GM19324 (cell line): ENCODE measurements at regions not wholly inside any gene's neighbourhood (a gene's known extent, or its start where the extent isn't known, plus 50 kb on each side); places are given as distances from the start of the nearest gene placed in this dataset.

Experiments
- ATAC-seq: cut with Tn5 transposase; IDR thresholded peaks from one replicate; pipeline ENCODE4 v1.9.1; 2021; ENCODE audit warnings: mild to moderate bottlenecking, moderate library complexity; ENCODE audit not compliant: unreplicated experiment, low FRiP score

DNA sequence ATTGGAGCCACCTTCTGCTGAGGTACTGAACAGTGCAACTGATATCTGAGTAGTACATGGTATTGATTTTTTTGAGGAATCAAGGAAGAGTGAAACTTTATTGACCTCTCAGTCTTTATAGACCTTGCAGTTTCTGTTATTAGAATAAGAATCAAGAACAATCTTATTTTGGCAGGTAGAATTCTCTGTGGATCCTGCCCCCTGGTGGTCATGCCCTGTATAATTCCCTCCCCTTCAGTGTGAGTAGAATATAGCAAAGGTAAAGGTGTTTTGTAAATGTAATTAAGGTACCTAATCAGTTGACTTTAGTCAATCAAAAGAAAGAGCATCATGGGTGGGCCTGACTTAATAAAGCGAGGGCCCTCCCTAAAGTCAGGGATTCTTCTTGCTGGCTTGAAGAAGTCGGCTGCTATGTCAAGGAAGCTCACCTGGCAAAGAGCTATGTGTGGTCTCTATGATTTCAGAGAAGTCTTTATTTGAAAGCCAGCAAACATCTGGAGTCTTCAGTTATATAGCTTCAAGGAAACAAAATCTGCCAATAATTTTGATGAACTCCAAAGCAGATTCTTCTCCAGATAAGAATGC, 142.8 kb downstream of the LSM5 start:
- no peak for ATAC-seq

DNA sequence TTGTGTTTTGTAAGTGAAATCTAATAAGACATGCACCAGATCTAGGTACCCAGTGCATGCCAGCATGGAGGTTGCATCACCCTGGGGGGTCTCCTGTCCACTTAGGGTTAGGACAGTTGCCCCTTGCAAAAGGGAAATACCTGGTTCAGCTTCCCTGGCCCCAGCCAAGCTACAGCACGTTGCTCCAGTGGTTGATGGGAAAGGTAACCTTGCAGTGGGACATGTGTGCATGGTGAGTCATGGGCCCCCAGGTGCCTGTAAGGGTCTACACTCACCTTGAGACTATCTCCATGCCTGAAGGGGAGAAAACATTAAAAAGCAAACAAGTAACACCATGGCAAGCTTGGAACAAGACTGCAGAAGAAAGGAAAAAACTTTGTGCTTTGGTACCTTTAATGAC, 143.9 kb downstream of the LSM5 start:
- ATAC-seq: no peak

- no peak for ATAC-seq
Measured at GRCh38 chr7:32336726-32337125, 153.5 kb downstream of the LSM5 start.

- ATAC-seq: no peak
Measured at GRCh38 chr7:32335107-32335506, 155.1 kb downstream of the LSM5 start.

DNA sequence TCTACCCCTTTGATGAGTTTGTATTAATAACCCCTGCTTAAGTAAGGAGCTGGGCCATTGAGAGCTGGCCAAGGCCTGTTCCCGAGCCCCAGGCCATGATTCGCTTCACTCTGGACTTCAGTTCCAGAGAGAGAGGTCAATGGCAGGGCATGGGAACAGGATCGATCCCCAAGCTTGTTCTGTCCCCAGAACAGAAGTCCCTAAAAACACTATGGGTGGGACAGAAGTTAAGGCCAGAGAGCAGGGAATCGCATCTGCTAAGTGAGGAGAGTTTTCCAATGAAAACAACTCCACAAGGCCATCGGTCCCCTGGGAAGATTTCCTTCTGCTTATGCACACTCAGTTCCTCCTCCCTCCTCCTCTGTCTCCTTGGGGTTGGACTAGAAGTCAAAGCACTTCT, 159.6 kb downstream of the LSM5 start:
- no peak for ATAC-seq

GRCh38 chr7:32326078-32326477, 164.1 kb downstream of the LSM5 start:
- no peak for ATAC-seq

DNA sequence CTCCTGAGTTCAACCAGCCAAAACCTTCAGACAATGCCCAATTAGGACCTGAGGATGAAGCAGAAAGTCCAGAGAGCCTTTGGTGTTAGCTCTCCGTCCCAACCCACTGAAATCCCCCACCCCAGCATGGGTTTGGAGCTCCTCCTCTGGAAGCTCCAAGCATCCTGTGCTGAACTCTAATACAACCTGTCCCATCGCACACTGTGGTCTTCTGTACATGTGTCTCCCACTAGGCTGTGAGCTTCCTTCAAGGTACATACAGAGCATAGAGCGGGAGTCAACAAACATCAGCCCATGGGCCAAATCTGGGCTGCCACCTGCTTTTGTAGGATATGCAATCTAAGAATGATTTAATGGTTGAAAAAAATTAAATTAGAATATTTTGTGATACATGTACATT, 166.5 kb downstream of the LSM5 start:
- ATAC-seq: no peak

DNA sequence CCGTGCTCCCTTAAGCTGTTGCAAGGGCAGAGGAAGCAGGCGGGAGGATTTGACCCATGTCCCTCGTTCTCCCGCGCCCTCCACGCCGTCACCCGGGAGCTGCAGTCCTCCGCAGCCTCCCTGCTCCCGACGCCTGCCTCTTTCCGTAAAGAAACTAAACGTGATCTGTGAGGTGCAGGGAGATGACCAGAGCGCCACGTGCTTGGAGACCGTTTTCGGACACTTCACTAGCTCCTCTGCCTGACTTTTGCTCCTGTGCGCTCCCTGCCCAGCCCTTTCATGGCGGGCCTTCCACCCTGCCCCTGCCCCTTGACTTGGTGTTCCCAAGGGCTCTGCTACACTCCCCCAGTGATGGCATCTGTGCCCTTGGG, 171.2 kb downstream of the LSM5 start:
- no peak for ATAC-seq

DNA sequence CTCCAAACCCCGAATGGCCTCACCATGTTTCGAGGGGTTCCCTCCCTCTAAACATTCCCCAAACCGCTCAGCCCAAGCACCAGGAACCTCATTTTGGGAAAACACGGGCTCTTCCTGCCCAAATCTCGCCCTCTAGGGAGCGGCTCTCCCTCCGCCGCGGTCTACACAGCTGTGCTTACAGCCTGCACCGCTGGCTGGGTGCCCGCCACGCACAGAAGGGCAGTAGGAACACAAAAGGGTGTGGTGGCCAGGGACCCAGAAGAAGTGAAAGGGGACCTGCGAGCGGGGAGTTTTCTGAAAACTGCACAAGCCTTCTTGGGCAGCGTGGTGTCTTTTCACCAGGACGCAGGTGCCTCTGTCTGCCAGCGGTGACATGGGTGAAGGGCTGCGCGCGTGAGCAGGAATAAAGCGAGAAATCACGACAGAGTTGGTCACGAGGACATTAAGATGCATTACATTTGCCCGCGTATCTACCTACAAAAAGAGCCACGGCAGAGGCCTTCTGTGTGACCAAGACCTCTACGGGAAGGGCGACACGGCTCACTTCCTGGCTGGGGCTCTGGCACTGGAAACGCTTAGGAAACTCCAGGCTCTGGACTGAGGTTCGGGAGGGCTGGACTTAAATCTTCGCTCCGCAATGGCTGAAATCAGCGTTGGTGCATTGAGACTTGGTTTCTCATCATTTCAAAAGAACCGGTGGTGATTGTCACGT, 171.7 kb downstream of the LSM5 start:
- ATAC-seq: no peak

- no peak for ATAC-seq
Measured at GRCh38 chr7:32316839-32317238, 173.3 kb downstream of the LSM5 start.

GRCh38 chr7:32314761-32315160, 175.4 kb downstream of the LSM5 start:
- no peak for ATAC-seq

DNA sequence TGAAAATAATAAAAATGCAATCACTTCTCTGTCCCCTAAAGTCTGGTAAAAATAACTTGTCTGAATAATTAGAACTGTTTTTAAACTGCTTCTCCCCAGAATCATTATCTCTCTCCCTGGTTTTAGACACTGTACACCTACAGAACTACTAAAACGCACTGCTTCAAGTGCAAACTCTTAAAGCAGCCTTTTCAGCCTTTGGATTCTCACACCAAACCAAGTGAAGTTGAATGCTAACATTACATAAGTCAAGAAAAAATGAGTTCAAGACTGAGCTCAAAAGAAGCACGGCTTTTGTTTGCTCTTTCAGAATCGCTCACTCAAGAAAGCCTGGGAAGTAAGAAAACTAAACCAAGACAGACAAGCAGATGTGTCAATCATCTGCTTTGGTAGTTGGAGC, 188.8 kb downstream of the LSM5 start:
- no peak for ATAC-seq

GRCh38 chr7:32299133-32299702, 191.0 kb downstream of the LSM5 start:
- ATAC-seq: no peak

- no peak for ATAC-seq
Measured at GRCh38 chr7:32298408-32299132, 191.6 kb downstream of the LSM5 start.

DNA sequence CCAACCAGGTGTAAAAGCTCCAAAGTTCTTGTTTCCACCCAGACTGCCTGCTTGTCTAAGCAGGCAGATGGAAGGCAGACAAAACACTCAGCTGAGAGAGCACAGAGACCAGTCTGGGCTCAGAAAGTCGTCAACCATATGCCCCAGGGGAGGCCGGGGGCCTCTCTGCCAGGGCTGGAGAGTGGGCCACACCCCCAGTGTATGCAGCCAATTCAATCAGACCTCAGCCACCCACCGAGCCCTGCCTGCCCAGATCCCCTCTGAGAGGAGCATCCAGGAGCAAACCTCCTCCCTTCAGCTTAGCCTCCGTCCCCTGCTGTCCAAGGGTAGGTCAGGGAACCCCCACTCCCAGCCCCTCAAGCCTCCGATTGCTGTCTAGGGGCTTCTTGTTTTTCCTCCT, 196.3 kb downstream of the LSM5 start:
- no peak for ATAC-seq

DNA sequence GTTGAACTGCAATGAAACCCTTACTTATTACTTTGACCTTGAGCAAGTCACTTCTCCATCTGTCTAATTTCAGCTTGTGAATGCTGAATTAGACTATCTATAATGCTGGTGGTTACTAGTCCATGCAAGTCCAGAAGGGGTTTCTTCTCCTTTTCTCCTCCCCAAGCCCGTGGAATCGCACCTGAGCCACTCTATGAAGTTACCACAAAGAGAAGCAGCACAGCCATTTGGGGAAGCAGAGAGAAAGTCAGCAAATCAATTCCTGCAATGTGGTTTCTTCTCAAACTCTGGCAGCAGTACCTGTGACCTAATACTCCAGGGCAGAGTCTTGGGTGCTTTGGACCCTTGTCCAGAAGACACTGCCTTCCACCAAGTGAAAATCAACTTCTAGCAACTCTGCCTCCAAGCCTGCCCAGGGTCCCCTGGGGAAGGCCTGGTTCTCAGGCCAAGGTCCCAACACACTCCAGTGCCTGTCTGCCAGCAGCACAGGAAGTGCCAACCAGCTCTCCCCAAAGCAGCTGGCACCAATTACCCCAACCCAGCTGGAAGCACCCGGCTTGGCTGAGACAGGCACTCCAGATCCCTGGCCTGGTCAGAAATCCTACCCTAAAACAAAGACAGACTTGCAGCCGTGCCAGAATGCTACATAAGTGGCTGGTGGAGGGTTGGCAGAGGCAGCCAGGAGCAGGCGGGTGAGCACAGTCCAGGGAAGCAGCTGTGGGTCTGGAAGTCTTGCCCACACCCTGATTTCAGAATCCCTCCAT, 200.3 kb downstream of the LSM5 start:
- no peak for ATAC-seq

GRCh38 chr7:32285698-32286097, 204.5 kb downstream of the LSM5 start:
- ATAC-seq: no peak

DNA sequence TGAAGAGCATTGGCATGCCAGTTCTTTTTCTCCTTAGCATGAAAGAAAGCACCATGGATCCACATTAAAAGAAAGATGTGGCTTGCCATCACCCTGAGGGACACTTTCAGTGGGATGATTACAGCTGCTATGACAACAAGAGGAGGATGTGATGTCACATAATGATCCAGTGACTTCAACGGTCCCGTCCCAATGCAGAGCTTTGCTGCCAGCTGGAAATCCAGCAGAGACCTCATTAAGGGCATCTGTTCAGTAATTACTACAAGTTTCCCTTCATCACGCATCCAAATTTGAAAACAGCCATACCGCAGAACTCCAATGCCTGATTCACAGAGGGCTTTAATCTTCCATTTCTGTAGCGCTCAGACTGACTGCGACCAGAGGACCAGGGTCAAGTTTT, 206.6 kb downstream of the LSM5 start:
- ATAC-seq: no peak

DNA sequence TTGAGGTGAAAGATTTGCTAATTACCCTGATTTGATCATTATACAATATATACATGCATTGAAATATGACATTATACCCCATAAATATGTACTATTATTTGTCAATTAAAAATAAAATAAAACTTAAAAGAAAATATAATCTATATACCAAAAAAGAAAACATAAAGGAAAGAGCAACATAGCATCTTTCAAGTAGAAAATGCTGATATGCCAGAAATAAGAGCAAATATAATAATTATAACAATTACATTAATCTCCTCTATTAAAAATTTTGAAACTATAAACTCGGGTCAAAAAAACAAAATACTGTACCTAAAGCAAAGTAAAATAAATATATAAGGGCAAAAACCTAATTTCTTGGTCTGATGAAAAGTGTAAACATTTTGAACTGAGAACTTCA, 209.3 kb upstream of the PDE1C start:
- ATAC-seq: no peak

DNA sequence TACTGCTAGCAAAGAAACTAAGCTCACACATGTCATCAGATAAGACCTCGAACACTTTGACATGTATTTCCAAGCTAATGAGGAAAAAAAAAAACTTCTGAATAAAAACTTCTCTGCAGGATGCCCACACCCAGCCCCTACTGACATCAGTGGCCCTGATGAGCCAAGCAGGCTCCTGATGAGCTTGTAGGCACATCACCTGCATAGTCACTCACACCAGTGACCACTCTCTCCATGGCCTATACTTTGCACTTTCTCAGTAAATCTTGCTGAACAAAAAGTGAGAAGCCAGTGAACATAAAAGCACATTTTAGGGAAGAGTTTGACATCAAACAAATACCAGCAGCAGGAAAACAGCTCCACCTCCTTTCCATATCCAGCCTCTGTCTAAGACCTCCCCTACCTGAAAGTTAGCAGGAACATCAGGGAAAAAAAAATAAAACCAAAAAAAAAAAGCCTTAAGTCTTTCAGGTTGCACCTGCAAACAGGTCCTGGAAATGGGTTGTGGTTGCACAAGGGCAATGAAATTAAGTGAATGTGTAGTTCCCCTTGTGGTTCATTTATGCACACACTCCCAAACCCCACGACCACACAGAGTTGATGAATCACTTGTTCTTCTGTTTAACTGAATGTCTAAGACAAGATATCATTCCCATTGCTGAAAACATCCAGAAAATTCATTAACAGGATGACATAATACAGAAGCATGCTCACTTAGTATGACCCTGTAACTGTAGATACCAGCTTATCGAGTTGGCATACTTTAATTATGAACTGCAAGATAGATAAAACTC, 205.2 kb upstream of the PDE1C start:
- no peak for ATAC-seq
